HG03097 (cell line): ENCODE measurements at regions not wholly inside any gene's neighbourhood (a gene's known extent, or its start where the extent isn't known, plus 50 kb on each side); places are given as distances from the start of the nearest gene placed in this dataset.
"Not testable (repeated sequence)": the region's sequence is repeated elsewhere in the genome, so short reads cannot be mapped to it uniquely, and the experiment has no call there.

Experiments used
- ATAC-seq: cut with Tn5 transposase; IDR thresholded peaks from one replicate; pipeline ENCODE4 v1.9.1; 2021; ENCODE audit not compliant: unreplicated experiment, low FRiP score

GRCh38 chr5:18745042-18745987 is 1111.1 kb downstream of the TAF11L14 start:
- peak; percentile 22 for ATAC-seq

DNA sequence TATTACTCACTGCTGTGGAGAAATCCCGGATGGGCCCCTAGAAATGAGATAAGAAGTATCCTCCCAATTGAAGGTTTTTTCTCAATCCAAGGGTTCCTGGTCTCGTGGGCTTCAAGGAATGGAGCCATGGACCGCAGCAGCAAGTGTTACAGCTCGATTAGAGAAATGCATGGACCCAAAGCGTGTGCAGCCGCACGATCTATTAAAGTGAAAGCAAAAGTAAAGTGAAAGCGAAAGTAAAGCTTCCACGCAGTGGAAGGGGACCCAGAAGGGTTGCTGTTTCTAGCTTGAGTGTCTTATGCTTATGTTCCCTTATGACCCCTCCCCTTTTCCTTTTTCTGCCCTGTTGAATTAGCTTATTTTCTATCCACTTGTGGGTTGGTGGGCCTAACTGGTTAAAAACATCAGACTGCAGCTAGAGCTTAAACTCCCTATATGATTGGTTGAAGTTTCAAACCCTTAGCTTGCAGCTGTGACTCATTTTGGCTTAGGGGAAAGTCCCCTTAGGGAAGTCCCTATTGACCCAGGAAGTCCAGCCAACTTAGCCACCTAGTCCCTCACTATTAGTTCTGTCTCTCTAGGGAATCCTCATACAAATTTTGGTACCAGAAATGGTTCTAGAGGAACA is 1111.8 kb downstream of the TAF11L14 start:
- ATAC-seq: peak; percentile 83

GRCh38 chr5:18749763-18750162 is 1115.5 kb downstream of the TAF11L14 start:
- no peak for ATAC-seq

GRCh38 chr5:18752317-18752716 is 1118.1 kb downstream of the TAF11L14 start:
- ATAC-seq: no peak

- ATAC-seq: no peak
Measured at GRCh38 chr5:18754201-18754600, 1119.9 kb downstream of the TAF11L14 start.

- ATAC-seq: peak; percentile 69
Measured at GRCh38 chr5:18761801-18762200, 1127.5 kb downstream of the TAF11L14 start.

DNA sequence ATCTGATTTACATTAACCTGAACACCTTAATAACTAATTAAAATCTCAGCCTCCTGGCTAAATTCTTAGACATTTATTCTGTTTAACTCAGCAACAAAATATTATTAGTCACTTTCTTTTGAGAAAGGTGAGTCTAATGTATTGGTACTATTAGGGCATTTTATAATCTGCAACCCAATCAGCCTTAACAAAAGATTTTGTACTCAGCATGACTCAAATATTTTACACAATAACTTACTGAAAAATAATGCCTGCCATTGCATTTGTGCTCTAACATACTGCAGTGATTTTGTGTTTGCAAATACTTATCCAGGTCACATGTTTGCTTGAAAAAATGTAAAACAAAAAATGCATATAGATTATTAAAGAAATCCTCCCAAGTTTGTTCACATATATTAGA is 1129.9 kb downstream of the TAF11L14 start:
- no peak for ATAC-seq

- ATAC-seq: no peak
Measured at GRCh38 chr5:18765304-18765703, 1131.0 kb downstream of the TAF11L14 start.

GRCh38 chr5:18771097-18771610 is 1136.9 kb downstream of the TAF11L14 start:
- ATAC-seq: no peak

DNA sequence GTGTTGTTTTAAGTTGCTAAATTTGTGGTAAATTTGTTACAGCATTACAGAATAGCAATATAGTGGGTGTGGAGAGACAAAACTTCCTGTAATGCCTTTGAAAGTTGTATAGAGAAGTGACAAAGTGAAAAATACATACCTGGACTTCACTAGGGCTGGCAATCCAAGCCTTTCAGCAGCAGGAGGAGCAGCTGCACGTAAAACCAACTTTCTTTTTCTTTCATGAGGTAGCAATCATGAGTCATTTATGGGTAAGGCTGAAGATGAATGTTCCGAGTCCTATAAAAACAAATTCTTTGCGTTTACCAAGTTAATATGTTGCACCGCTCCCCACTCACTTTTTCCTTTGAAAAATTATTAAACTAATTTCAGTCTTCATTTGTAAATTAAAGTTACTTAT is 1138.2 kb downstream of the TAF11L14 start:
- ATAC-seq: peak; percentile 64

DNA sequence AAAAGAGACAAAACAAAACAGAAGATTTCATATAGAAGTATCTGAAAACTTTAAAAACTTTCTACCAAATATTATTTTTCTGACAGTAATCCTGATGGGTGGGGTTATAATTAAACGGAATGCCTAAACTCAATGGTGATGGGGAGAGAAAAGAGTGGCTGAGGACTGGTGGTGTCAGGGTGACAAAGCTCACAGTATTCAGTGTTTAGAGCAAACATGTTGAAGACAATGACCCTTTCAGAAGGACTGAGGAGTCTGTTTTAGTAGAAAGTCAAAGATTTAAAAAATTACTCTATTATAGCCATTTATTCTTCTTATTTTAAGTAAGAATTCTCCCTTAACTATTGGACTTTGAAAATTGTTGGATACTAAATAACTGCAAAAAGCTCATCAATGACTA is 1144.0 kb downstream of the TAF11L14 start:
- ATAC-seq: no peak

- ATAC-seq: no peak
Measured at GRCh38 chr5:18789218-18789998, 1155.1 kb downstream of the TAF11L14 start.

- ATAC-seq: no peak
Measured at GRCh38 chr5:18792145-18792544, 1157.9 kb downstream of the TAF11L14 start.

GRCh38 chr5:18797222-18797621 is 1163.0 kb downstream of the TAF11L14 start:
- no peak for ATAC-seq

DNA sequence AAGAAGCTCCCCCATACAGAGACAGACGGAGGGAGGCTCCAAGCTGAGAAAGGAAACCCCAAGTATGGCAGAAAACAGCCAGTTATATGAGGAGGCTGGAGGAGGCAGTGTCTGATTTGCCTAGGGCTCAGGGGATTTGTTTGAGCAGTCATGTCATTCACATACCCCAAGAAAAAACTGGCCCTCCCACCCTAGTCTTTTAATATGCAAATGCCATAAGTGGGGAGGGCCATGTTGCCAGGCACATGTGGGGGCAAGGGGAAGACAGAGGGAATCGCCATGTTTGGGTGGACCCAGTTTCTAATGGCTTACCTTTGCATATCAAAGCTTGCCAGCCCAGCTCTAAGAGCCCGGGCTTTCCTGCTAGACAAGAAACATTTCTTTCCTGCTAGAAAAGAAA is 1163.8 kb downstream of the TAF11L14 start:
- ATAC-seq: no peak

GRCh38 chr5:18799482-18800128 is 1165.3 kb downstream of the TAF11L14 start:
- no peak for ATAC-seq

DNA sequence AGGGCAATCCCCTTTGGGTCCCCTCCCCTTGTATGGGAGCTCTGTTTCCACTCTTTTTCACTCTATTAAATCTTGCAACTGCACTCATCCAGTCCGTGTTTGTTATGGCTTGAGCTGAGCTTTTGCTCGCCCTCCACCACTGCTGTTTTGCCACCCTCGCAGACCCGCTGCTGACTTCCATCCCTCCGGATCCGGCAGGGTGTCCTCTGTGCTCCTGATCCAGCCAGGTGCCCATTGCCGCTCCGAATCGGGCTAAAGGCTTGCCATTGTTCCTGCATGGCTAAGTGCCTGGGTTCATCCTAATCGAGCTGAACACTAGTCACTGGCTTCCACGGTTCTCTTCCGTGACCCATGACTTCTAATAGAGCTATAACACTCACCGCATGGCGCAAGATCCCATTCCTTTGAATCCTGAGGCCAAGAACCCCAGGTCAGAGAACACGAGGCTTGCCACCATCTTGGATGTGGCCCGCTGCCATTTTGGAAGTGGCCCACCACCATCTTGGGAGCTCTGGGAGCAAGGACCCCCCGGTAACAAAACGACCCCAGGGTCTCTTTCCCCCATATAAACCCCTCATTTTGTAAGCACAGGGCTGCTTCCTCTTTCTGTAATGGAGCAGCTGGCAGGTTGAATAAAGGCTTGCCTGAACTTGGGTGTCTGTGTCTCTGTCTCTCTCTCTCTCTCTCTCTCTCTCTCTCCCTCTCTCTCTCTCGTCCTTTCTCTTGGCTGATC is 1166.2 kb downstream of the TAF11L14 start:
- no peak for ATAC-seq

DNA sequence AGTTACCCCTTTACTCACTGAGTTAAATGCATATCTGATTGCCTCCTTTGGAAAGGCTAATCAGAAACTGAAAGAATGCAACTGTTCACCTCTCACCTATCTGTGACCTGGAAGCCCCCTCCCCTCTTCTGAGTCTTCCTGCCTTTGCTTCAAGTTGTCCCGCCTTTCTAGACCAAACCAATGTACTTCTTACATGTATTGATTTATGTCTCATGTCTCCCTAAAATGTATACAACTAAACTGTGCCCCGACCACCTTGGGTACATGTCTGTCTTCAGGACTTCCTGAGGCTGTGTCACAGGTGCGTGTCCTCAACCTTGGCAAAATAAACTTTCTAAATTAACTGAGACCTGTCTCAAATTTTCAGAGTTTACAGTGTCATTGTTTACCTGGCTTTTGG is 1167.2 kb downstream of the TAF11L14 start:
- not testable (repeated sequence) for ATAC-seq

- ATAC-seq: no peak
Measured at GRCh38 chr5:18802336-18802735, 1168.1 kb downstream of the TAF11L14 start.

DNA sequence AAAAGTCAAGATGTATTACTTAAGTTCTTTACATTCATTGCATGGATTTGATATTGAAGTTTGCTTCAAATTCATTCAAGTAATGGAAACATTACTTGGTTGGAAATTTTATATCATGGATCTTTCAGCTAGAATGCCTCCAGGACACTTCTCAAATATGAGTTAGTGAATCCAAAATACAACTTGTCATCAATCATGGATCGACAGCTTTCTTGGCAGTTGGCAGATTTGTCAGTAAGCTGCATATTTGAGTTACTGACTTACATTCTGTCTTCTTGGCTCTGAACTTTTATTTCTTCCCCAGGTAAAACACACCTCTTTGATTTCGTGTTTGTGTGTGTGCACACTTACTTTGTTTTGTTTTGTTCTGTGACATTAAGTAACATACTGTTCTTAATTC is 1171.1 kb downstream of the TAF11L14 start:
- ATAC-seq: no peak
